Islet precursor cell (in vitro differentiated cells): ENCODE measurements at regions not wholly inside any gene's neighbourhood (a gene's known extent, or its start where the extent isn't known, plus 50 kb on each side); places are given as distances from the start of the nearest gene placed in this dataset.

Experiments used
- DNase-seq: peaks from one replicate; pipeline ENCODE4 v3.0.0-alpha.2; 2018

GRCh38 chr2:160632084-160632975, 138.7 kb upstream of the RBMS1 start:
- no peak for DNase-seq

GRCh38 chr2:160634436-160634835, 140.8 kb upstream of the RBMS1 start:
- DNase-seq: no peak

- DNase-seq: no peak
These were observed 141.9 kb upstream of the RBMS1 start for GRCh38 chr2:160635488-160635887.

- DNase-seq: no peak
These were observed 145.9 kb upstream of the RBMS1 start for GRCh38 chr2:160639472-160639871.

- DNase-seq: no peak
These were observed 153.3 kb upstream of the RBMS1 start for GRCh38 chr2:160646684-160647444.

- DNase-seq: no peak
These were observed 154.5 kb upstream of the RBMS1 start for GRCh38 chr2:160647967-160648685.

- DNase-seq: no peak
These were observed 156.1 kb upstream of the RBMS1 start for GRCh38 chr2:160649698-160650097.

- DNase-seq: no peak
These were observed 156.8 kb upstream of the RBMS1 start for GRCh38 chr2:160650196-160651118.

- DNase-seq: no peak
These were observed 158.0 kb upstream of the RBMS1 start for GRCh38 chr2:160651416-160652200.

- DNase-seq: no peak
These were observed 158.6 kb upstream of the RBMS1 start for GRCh38 chr2:160652236-160652635.

- DNase-seq: peak; percentile 82
These were observed 163.6 kb upstream of the RBMS1 start for GRCh38 chr2:160657196-160657595.

- DNase-seq: no peak
These were observed 165.2 kb upstream of the RBMS1 start for GRCh38 chr2:160658851-160659250.

GRCh38 chr2:160660741-160661140, 167.1 kb upstream of the RBMS1 start:
- DNase-seq: no peak

- no peak for DNase-seq
These were observed 171.1 kb upstream of the RBMS1 start for GRCh38 chr2:160664603-160665140.

- DNase-seq: no peak
These were observed 172.8 kb upstream of the RBMS1 start for GRCh38 chr2:160666154-160667060.

- no peak for DNase-seq
These were observed 174.2 kb upstream of the RBMS1 start for GRCh38 chr2:160667811-160668210.

- DNase-seq: no peak
These were observed 177.0 kb upstream of the RBMS1 start for GRCh38 chr2:160670618-160671017.

GRCh38 chr2:160672211-160672610, 178.6 kb upstream of the RBMS1 start:
- DNase-seq: no peak

- DNase-seq: no peak
These were observed 180.6 kb upstream of the RBMS1 start for GRCh38 chr2:160674146-160674750.

- no peak for DNase-seq
These were observed 186.1 kb upstream of the RBMS1 start for GRCh38 chr2:160679686-160680085.
